ENCODE measurements at regions not wholly inside any gene's neighbourhood (a gene's known extent, or its start where the extent isn't known, plus 50 kb on each side); places are given as distances from the start of the nearest gene placed in this dataset.

GRCh38 chr17:15023589-15024336 is 241.4 kb downstream of the PMP22 start:
- intact Hi-C loops (cut with micrococcal nuclease): no loop called here
- no peak for DNase-seq (ENCODE audit: low read depth, low spot score)
- no peak for TF ChIP-seq EZH2 (IDR thresholded peaks at IDR 0.05)
- TF ChIP-seq JUND (IDR thresholded peaks at IDR 0.05): no peak
- no peak for TF ChIP-seq EZH2phosphoT487 (IDR thresholded peaks at IDR 0.05; ENCODE audit: borderline replicate concordance)
- TF ChIP-seq CBX3 (IDR thresholded peaks at IDR 0.05; ENCODE audit: low read depth): no peak
- H3K4me3 ChIP-seq (replicated peaks in 1 of 2; ENCODE audit: low read depth in 1 of 2, low read length in 2 of 2): no peak overlapping the region
- H3K9me2 ChIP-seq (ENCODE audit: insufficient read depth): no peaks in the 10 kb centered on the region
- H3K4me2 ChIP-seq (ENCODE audit: low read length): no peak overlapping the region
- no peaks in the 10 kb centered on the region for H3K79me2 ChIP-seq (ENCODE audit: insufficient read depth, low read length)
- RAD21 ChIA-PET (ENCODE audit: low non-redundant PET in 1 of 2, low total read pairs in 2 of 2, uncharacterized antibody in 2 of 2, unreplicated experiment in 2 of 2): no interaction called here
- no peak for ATAC-seq
- H3K36me3 ChIP-seq (ENCODE audit: control insufficient read depth in 1 of 2, insufficient read depth in 2 of 2, low read length in 2 of 2): no peaks in the 10 kb centered on the region
- no peaks in the 10 kb centered on the region for H3K4me1 ChIP-seq (ENCODE audit: control insufficient read depth in 1 of 2, insufficient read depth in 2 of 2, low read length in 2 of 2)
- H3K9ac ChIP-seq (ENCODE audit: low read length): no peak overlapping the region
- no peak overlapping the region for H2AFZ ChIP-seq (ENCODE audit: low read depth, low read length, poor library complexity, severe bottlenecking)
- CTCF ChIA-PET: no interaction called here
- no peak overlapping the region for H3K27ac ChIP-seq (ENCODE audit: low read depth, low read length)
- no peaks in the 10 kb centered on the region; the same call in 1 of the 2 replicates for H4K20me1 ChIP-seq (ENCODE audit: insufficient read depth)
- POLR2A ChIA-PET: no interaction called here
- BruUV-seq (replicated peaks): no TSS peak
- H3K27me3 ChIP-seq (ENCODE audit: insufficient read depth, low read length): 0 out of 2 replicates have a peak, but pooled peaks cover 3% of the 10 kb centered on the region
- H3K9me3 ChIP-seq (ENCODE audit: control insufficient read depth in 1 of 2, insufficient read depth in 1 of 2, low read depth in 1 of 2, low read length in 2 of 2): no peaks in the 10 kb centered on the region

GRCh38 chr17:15019158-15019557 is 246.0 kb downstream of the PMP22 start:
- BruUV-seq (replicated peaks): no TSS peak
- no peaks in the 10 kb centered on the region for H3K9me2 ChIP-seq (ENCODE audit: insufficient read depth)
- H3K27me3 ChIP-seq (ENCODE audit: insufficient read depth, low read length): 0 out of 2 replicates have a peak, but pooled peaks cover 7% of the 10 kb centered on the region
- DNase-seq (ENCODE audit: low read depth, low spot score) (no peak), ATAC-seq (no peak)
- H4K20me1 ChIP-seq (ENCODE audit: insufficient read depth): no peaks in the 10 kb centered on the region; the same call in 1 of the 2 replicates
- intact Hi-C loops (cut with micrococcal nuclease): no loop called here
- H3K36me3 ChIP-seq (ENCODE audit: control insufficient read depth in 1 of 2, insufficient read depth in 2 of 2, low read length in 2 of 2): no peaks in the 10 kb centered on the region
- H3K9ac ChIP-seq (ENCODE audit: low read length): no peak overlapping the region
- ChIA-PET RAD21 (ENCODE audit: low non-redundant PET in 1 of 2, low total read pairs in 2 of 2, uncharacterized antibody in 2 of 2, unreplicated experiment in 2 of 2) (no interaction called here), CTCF (no interaction called here), POLR2A (no interaction called here)
- no peak overlapping the region for H3K27ac ChIP-seq (ENCODE audit: low read depth, low read length)
- no peaks in the 10 kb centered on the region for H3K9me3 ChIP-seq (ENCODE audit: control insufficient read depth in 1 of 2, insufficient read depth in 1 of 2, low read depth in 1 of 2, low read length in 2 of 2)
- H3K79me2 ChIP-seq (ENCODE audit: insufficient read depth, low read length): no peaks in the 10 kb centered on the region
- no peak overlapping the region for H3K4me2 ChIP-seq (ENCODE audit: low read length)
- H2AFZ ChIP-seq (ENCODE audit: low read depth, low read length, poor library complexity, severe bottlenecking): no peak overlapping the region
- no peak overlapping the region for H3K4me3 ChIP-seq (replicated peaks in 1 of 2; ENCODE audit: low read depth in 1 of 2, low read length in 2 of 2)
- no peaks in the 10 kb centered on the region for H3K4me1 ChIP-seq (ENCODE audit: control insufficient read depth in 1 of 2, insufficient read depth in 2 of 2, low read length in 2 of 2)
- no peak for TF ChIP-seq MAX (IDR thresholded peaks at IDR 0.05)
- no peak for TF ChIP-seq CEBPB (IDR thresholded peaks at IDR 0.05; ENCODE audit: low read depth)
- no peak for TF ChIP-seq REST (IDR thresholded peaks at IDR 0.05; ENCODE audit: low read depth)
- TF ChIP-seq SRF (IDR thresholded peaks at IDR 0.05; ENCODE audit: low read depth): no peak
- TF ChIP-seq ZBTB33 (IDR thresholded peaks at IDR 0.05; ENCODE audit: extremely low read depth, insufficient replicate concordance, low read length): no peak
- TF ChIP-seq ATF3 (IDR thresholded peaks at IDR 0.05): no peak
- no peak for TF ChIP-seq ZFX (IDR thresholded peaks at IDR 0.05)
- TF ChIP-seq EZH2 (IDR thresholded peaks at IDR 0.05): no peak
- no peak for TF ChIP-seq TCF7L2 (IDR thresholded peaks at IDR 0.05; ENCODE audit: borderline replicate concordance, extremely low read depth, insufficient read depth, insufficient read length)
- no peak for TF ChIP-seq YY1 (IDR thresholded peaks at IDR 0.05; ENCODE audit: extremely low read depth, insufficient replicate concordance, low read depth, low read length)
- TF ChIP-seq JUND (IDR thresholded peaks at IDR 0.05): no peak
- no peak for TF ChIP-seq EGR1 (IDR thresholded peaks at IDR 0.05; ENCODE audit: low read depth)
- TF ChIP-seq SIN3A (IDR thresholded peaks at IDR 0.05; ENCODE audit: low read depth): no peak
